Hepatocyte (in vitro differentiated cells): ENCODE measurements at regions not wholly inside any gene's neighbourhood (a gene's known extent, or its start where the extent isn't known, plus 50 kb on each side); places are given as distances from the start of the nearest gene placed in this dataset.

Source experiments
- DNase-seq: peaks from one replicate; pipeline ENCODE4 v3.0.0-alpha.2; 2016; ENCODE audit warnings: low spot score
- H2AFZ ChIP-seq: fragments of 200-600 bp; sonication (generic); 2 replicates; pipeline ENCODE4 v1.6.0; 2016; ENCODE audit warnings: antibody characterized with exemption, mild to moderate bottlenecking
- H3K27ac ChIP-seq: fragments of 200-600 bp; sonication (generic); 2 replicates; pipeline ENCODE4 v1.5.1; 2016; ENCODE audit warnings: mild to moderate bottlenecking
- H3K27me3 ChIP-seq: fragments of 200-600 bp; sonication (generic); 2 replicates; pipeline ENCODE4 v1.6.1; 2016
- H3K36me3 ChIP-seq: fragments of 200-600 bp; sonication (generic); replicated peaks from 2 replicates; pipeline ENCODE4 v1.5.1; 2016; ENCODE audit warnings: low read depth; ENCODE audit not compliant: insufficient read depth
- H3K4me1 ChIP-seq: fragments of 200-600 bp; sonication (generic); 2 replicates; pipeline ENCODE4 v1.5.1; 2016; ENCODE audit warnings: mild to moderate bottlenecking, moderate library complexity; ENCODE audit not compliant: insufficient read depth
- H3K4me2 ChIP-seq: fragments of 200-600 bp; sonication (generic); 2 replicates; pipeline ENCODE4 v1.6.0; 2016
- H3K4me3 ChIP-seq: fragments of 200-600 bp; sonication (generic); 2 replicates; pipeline ENCODE4 v1.5.1; 2016; ENCODE audit warnings: mild to moderate bottlenecking
- H3K79me2 ChIP-seq: fragments of 200-600 bp; sonication (generic); 2 replicates; pipeline ENCODE4 v1.6.0; 2017; ENCODE audit warnings: mild to moderate bottlenecking
- H3K9me2 ChIP-seq: fragments of 200-600 bp; sonication (generic); replicated peaks from 2 replicates; pipeline ENCODE4 v1.6.0; 2017; ENCODE audit warnings: mild to moderate bottlenecking; ENCODE audit not compliant: insufficient read depth
- H3K9me3 ChIP-seq: fragments of 200-600 bp; sonication (generic); 2 replicates; pipeline ENCODE4 v1.5.1; 2016; ENCODE audit warnings: low read depth, mild to moderate bottlenecking
- H4K20me1 ChIP-seq: fragments of 200-600 bp; sonication (generic); 2 replicates; pipeline ENCODE4 v1.6.0; 2016; ENCODE audit warnings: mild to moderate bottlenecking; ENCODE audit not compliant: insufficient read depth, poor library complexity, severe bottlenecking
- EZH2 ChIP-seq: fragments of 200-600 bp; sonication (generic); IDR thresholded peaks from 2 replicates; pipeline ENCODE4 v1.6.1; 2016; ENCODE audit warnings: antibody characterized with exemption, mild to moderate bottlenecking, borderline replicate concordance
- EZH2phosphoT487 ChIP-seq: fragments of 200-600 bp; sonication (generic); IDR thresholded peaks from one replicate; pipeline ENCODE4 v1.6.1; 2018; ENCODE audit warnings: antibody characterized with exemption, mild to moderate bottlenecking, low read depth, moderate library complexity; ENCODE audit not compliant: unreplicated experiment, severe bottlenecking
- WGBS: methylation state at CpG from one replicate; pipeline ENCODE4 v1.1.6; 2016; ENCODE audit warnings: low lambda C conversion rate; ENCODE audit errors: missing lambda C conversion rate; 5-methylcytosine and 5-hydroxymethylcytosine counted together
- TF ChIP-seq, protein P1 (sequence below): fragments of 200-600 bp; sonication (generic); IDR thresholded peaks from 2 replicates; pipeline ENCODE4 v1.5.1; 2016; ENCODE audit warnings: antibody characterized with exemption, mild to moderate bottlenecking; ENCODE audit not compliant: poor library complexity

DNA sequence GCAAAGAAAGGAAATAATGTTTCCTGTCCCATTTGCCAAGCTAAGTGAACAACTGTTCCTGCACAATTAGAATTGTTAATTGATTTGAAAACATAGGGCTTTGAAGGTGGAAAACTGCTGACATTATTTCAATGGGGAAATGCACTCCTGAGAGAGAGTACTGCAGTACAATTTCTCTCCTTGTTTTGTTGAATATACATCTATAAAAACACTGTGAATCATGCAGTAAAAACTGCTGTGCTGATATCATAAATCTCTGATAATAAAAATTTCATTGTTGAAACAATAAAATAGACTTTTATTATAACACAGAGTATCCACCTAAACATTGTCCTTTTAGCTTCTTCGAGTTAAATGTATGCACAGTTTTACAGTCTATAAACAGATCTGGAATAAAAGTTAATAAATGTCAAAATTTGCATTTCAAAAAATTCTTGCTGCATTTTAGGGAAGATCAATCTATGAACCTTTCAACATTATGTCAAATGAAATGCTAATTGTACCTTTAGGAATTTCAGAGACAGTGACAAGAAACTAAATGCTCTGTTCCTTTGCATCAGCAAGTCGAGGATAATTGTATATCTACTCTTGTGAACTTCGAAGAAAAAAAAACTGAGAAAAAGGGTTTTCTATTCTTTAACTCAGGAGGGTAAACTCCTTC lies 328.2 kb upstream of the DACH1 start:
- Histone ChIP-seq H3K4me3 (no peak overlapping the region), H3K27ac (peak overlapping the region; percentile 12), H3K79me2 (no peaks in the 10 kb centered on the region), H3K4me1 (peaks cover 7% of the 10 kb centered on the region), H3K9me3 (no peaks in the 10 kb centered on the region), H2AFZ (peak overlapping the region; percentile 9), H4K20me1 (no peaks in the 10 kb centered on the region), H3K36me3 (no peaks in the 10 kb centered on the region), H3K4me2 (no peak overlapping the region), H3K9me2 (no peaks in the 10 kb centered on the region), H3K27me3 (no peaks in the 10 kb centered on the region)
- no peak for DNase-seq
- TF ChIP-seq EZH2, result no peak
- TF ChIP-seq, protein P1, sequence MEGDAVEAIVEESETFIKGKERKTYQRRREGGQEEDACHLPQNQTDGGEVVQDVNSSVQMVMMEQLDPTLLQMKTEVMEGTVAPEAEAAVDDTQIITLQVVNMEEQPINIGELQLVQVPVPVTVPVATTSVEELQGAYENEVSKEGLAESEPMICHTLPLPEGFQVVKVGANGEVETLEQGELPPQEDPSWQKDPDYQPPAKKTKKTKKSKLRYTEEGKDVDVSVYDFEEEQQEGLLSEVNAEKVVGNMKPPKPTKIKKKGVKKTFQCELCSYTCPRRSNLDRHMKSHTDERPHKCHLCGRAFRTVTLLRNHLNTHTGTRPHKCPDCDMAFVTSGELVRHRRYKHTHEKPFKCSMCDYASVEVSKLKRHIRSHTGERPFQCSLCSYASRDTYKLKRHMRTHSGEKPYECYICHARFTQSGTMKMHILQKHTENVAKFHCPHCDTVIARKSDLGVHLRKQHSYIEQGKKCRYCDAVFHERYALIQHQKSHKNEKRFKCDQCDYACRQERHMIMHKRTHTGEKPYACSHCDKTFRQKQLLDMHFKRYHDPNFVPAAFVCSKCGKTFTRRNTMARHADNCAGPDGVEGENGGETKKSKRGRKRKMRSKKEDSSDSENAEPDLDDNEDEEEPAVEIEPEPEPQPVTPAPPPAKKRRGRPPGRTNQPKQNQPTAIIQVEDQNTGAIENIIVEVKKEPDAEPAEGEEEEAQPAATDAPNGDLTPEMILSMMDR, result no peak
- TF ChIP-seq EZH2phosphoT487, result no peak
- WGBS, result 55% methylated on average over 3 of the region's 3 CpGs

DNA sequence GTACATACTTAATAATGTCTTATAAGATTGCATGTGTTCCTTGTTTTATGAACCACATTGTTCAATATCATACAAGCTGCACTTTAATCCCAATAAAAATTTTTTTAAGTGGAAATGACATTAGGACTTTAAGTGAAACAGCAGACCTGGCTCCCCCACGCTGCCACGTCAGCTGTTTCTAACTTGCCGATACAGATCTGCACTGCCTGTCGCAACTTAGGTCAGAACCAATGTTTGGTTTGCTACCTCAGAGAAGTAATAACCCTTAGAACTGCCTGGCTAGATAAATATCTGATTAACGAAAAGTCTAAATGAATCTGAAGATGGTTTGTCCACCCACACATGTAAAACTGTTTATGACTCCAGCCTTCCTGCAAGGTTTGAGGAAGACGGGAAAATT lies 327.5 kb upstream of the DACH1 start:
- Histone ChIP-seq H3K4me2 (peak overlapping the region; percentile 20), H3K4me3 (no peak overlapping the region), H2AFZ (peak overlapping the region; percentile 9), H3K4me1 (peaks cover 7% of the 10 kb centered on the region), H3K9me2 (no peaks in the 10 kb centered on the region), H3K79me2 (no peaks in the 10 kb centered on the region), H3K27ac (peak overlapping the region; percentile 12), H3K27me3 (no peaks in the 10 kb centered on the region), H3K36me3 (no peaks in the 10 kb centered on the region), H4K20me1 (no peaks in the 10 kb centered on the region), H3K9me3 (no peaks in the 10 kb centered on the region)
- 46% methylated on average over 6 of the region's 6 CpGs for WGBS
- DNase-seq, result peak; percentile 18
- TF ChIP-seq EZH2 (no peak), EZH2phosphoT487 (no peak)
- TF ChIP-seq, protein P1, result no peak

DNA sequence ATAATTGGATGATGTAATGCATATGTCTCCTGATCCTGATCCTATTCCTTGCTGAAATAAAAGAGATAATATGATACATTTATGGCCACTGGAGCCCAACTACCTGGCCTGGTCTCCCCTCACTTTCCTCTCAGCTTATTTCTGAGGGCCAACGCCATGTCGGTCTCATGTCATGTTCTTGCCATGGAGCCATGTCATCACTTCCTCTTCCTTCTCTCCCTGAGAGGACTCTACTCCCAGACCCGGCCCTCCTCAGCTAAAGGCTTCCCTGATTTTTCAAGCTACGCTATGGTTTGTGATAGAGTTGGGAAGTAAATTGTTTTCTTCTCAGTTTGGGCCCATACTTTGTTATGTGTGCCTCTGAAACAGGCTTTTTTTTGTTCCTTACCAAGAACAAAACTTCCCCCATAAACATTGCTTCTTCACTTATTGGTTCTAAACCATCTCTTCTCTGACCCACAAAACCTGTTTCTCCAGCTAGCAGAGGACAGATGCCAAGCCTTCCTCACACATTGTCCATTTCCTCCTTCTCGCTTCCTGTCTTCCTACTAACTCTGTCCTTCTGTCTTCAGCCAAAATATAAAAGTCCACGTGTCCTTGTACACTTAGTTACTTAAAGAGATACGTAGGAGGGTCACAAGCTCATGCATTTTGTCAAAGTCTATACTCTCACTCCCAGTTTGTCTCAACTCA lies 319.9 kb upstream of the DACH1 start:
- H3K9me3 ChIP-seq, result no peaks in the 10 kb centered on the region
- no peaks in the 10 kb centered on the region for H3K4me1 ChIP-seq
- no peaks in the 10 kb centered on the region for H3K36me3 ChIP-seq
- no peaks in the 10 kb centered on the region for H4K20me1 ChIP-seq
- H3K27ac ChIP-seq, result no peak overlapping the region
- DNase-seq, result no peak
- no peak overlapping the region for H3K4me3 ChIP-seq
- no peak for TF ChIP-seq EZH2phosphoT487
- TF ChIP-seq, protein P1, result no peak
- no peak for TF ChIP-seq EZH2
- H3K9me2 ChIP-seq, result no peaks in the 10 kb centered on the region
- no peaks in the 10 kb centered on the region for H3K27me3 ChIP-seq
- H3K4me2 ChIP-seq, result no peak overlapping the region
- H2AFZ ChIP-seq, result no peak overlapping the region
- H3K79me2 ChIP-seq, result no peaks in the 10 kb centered on the region
- 66% methylated on average over 7 of the region's 7 CpGs for WGBS
